ENCODE measurements at regions not wholly inside any gene's neighbourhood (a gene's known extent, or its start where the extent isn't known, plus 50 kb on each side); places are given as distances from the start of the nearest gene placed in this dataset.
"Not testable (repeated sequence)": the region's sequence is repeated elsewhere in the genome, so short reads cannot be mapped to it uniquely, and the experiment has no call there.

DNA sequence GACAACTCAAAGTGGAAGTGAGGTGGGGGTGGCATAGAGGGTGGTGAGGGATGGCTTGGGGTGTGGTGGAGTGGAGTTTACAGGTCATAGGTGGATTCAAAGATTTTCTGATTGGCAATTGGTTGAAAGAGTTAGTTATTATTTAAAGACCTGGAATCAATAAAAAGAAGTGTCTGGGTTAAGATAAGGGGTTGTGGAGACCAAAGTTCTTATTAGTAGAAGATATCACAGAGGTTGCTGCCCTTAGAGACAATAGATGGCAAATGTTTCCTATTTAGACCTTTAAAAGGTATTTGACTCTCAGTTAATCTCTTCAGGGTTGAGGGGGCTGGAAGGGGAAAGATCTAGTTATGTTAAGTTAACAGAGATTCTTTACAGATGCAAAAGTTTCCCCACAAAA lies 412.3 kb upstream of the TBL1XR1 start:
- DNase-seq: no peak

DNA sequence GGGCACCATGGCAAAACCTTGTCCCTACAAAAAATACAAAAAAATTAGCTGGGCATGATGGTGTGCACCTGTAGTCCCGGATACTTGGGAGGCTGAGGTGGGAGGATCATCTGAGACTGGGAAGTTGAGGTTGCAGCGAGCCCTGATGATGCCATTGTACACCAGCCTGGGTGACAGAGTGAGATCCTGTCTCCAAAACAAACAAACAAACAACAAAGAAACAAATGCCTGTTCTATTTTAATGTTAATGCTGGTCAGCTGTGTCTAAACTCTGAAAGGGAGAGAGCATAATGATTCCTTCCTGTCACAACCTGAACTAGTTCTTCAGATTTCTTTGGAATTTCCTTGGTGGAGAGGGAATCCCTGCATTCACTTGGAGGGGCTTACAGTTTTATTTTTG lies 413.0 kb upstream of the TBL1XR1 start:
- DNase-seq: no peak

DNA sequence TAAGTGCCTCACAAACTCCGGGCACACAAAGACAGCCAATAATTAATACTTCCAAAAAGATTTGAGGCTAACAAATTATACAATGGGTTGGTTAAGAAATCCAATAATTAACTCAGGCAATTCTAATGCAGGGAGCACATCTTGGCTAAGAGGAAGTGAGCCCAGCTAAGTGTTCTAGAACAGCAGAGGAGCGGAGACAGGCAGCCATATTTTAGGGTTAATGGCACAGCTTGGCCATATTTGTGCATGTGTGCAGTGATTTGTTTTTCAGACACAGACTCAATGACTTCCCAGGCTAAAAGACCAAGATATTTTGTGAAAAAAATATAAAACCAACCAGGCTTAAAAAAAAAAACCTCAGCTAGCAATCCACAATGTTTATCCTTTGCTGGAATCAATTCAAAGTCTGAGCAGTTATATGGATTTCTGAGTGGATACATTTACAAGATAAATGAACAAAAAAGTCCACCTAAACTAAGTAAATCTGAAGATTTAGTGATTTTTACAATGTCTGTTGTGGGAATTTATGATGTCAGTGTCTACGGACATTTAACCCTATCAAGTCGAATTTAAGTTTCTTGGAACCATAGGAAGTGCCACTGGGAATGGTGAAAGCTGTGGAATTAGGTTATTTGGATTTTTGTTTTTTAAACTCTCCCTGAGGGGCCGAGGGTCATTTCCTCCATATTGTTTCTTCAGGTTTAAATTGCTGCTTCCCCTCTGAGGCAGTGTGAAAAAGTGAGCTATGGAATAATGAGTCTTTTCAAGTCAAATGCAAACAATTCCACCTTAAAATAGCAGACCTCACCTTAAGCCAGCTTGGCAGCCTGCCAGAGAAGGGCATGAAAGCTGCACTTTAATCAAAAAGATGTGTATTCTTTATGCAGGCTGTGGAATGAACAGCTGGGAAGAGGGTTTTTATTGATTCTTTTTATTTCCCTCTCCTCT lies 413.7 kb upstream of the TBL1XR1 start:
- no peak for DNase-seq

DNA sequence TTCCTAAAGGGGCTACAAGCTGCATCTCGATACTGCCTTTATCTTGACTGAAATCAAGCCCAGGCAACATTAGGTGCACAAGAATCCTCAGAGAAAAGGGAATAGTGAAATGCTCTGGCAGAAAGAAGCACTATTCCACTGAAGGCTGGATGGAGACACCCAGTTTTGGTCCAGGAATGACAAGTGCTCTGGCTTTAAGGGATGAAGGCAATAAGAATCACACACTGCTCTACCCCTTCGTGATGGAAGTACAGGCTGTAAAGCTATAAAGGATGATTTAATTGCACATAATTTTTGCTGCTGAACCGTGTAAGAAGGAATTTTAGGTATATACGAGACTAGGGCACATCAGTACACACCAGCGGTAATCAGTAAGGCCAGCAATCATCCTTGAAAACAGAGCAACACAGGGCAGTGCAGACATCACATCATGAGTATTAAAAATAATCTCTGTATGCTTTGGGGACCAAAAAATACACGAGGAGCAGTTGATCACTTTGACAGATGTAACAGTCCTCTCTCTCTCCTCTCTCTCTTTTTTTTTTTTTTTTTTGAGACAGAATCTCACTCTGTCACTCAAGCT lies 414.6 kb upstream of the TBL1XR1 start:
- no peak for DNase-seq

DNA sequence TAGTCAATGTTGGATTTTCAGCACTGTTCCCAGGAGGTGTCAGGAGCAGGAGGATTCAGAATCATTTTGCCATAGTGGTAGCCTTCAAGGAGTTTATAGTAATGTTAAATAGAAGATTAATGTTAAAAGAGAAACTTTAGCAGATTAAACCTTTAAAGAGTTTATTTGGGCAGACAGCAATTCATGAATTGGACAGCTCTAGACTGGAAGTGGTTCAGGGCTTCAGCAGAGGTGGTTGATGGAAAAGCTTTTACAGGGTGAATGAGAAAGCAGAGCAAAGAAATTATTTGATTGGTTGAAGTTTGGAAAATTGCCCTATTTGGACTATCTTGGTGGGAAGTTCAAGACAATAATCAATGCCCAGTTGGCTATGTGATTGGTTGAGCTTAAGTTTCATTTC lies 416.6 kb upstream of the TBL1XR1 start:
- DNase-seq: no peak

DNA sequence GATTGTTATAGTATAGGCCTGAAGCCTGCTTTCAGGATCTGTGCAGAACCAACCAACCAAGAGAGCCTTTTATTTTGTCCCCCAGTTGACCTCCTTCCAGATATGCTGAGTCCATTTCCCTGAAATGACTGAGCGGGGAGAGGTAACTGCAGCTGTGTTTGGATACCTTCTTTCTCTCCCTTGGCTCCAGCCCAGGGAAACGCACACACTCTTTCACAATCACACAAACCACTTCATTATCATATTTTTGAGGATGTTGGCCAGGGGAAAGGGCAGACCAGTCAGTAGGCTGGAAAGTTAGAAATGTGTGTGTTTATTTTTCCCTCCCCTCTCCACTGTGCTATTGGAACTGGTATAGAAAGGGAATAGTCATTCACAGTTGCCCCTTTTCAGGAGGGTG lies 417.7 kb upstream of the TBL1XR1 start:
- DNase-seq: peak; percentile 66 to 79

DNA sequence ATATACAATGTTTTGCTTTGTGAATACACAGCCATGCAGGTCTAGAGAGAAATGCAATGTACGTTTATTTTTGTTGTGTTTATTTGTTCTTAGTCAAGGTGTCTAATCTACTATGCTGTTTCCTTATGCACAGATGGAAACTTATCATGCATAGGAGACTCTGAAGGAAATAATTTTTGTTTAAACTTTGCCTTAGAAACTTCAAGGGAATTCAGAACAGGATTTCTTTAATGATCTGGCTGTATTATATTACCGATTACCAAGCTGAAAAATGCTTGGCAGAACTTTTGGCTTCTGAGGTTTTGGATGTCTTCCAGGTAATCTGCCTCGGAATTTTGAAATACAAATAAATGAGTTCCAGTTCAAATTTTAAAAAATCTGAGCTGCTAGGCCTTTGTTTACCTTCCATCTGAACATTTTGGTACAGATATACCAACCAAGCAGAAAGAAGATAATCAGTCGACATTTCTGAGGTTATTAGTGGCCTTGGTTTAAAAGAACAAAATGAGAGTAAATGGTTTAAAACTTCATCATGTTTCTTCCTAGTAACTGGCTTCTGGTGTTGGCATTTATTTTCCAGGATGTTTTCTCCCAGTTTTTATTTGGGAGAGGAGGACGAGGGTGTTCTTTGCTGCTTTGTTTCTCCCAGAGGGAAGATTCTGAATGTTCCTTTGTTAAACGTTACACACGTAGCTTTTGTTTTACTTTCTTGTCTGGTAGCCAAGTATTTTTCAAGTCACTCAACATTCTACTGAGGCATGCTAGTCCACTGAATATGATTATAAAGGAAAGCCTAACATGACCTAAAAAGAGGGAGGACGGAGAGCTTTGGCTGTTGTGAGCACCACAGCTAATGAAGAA lies 421.8 kb upstream of the TBL1XR1 start:
- DNase-seq: no peak

DNA sequence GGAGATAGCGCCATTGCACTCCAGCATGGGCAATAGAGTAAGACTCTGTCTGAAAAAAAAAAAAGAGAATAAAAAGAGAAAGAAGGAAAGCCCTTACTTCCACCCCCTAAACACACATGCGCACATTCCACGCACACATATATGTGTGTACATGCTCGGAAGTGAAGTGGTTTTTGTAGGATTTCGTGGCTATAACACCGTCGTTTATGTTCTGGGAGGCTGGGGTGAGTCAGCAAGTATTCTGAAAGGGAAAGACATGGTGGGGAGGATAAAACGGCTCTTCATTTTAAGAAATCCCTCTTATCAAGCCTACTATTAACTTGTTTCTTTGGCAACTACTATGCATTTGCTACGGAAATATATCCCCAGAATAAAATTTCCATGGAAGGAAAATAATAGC lies 422.8 kb upstream of the TBL1XR1 start:
- DNase-seq: no peak

DNA sequence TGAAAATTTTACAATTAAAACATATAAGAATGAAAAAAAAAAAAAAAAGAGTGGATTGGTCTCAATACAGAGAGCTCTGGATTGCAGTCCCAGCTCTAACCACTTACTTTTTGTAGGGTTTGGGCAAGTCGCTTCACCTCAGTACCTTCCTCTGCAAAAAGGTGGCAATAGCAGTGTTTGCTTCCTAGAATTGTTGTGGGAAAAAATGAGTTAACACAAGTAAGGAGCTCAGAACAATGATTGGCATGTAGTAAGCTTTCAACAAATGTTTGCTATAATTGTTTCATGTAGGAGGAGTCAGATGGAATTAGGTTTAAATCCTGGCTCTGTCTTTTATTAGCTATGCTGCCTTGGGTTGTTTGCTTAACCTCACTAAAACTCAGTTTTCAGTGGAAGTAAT lies 425.2 kb upstream of the TBL1XR1 start:
- DNase-seq: no peak

DNA sequence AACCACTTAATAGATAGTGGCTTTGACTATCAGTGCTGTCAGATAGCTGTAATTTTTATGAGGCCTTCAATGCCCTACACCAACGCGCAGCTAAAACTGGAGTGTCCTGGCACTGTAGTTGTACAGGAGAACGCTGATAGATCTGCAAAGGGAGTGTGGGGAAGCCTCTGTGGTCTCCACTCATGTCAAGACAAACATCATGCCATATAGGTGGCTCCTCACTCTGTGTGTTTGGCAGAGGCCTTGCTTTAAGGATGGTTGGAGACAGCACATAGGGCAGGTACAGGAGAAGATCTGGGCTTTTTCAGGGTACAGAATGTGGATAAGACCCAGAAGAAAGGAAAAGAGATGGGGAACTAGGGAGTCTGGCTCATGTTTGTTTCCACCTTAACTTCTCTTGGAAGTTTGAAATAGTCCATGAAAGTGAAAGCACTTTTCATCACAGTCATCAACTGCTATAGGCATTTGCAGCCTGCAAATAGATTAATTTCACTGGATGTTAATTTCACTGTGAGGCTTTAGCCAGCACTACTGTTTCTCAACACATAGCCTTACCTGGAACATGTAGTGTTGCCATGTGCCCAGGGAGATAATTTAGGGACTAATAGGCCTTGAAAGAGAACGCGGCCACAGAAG lies 425.8 kb upstream of the TBL1XR1 start:
- no peak for DNase-seq

DNA sequence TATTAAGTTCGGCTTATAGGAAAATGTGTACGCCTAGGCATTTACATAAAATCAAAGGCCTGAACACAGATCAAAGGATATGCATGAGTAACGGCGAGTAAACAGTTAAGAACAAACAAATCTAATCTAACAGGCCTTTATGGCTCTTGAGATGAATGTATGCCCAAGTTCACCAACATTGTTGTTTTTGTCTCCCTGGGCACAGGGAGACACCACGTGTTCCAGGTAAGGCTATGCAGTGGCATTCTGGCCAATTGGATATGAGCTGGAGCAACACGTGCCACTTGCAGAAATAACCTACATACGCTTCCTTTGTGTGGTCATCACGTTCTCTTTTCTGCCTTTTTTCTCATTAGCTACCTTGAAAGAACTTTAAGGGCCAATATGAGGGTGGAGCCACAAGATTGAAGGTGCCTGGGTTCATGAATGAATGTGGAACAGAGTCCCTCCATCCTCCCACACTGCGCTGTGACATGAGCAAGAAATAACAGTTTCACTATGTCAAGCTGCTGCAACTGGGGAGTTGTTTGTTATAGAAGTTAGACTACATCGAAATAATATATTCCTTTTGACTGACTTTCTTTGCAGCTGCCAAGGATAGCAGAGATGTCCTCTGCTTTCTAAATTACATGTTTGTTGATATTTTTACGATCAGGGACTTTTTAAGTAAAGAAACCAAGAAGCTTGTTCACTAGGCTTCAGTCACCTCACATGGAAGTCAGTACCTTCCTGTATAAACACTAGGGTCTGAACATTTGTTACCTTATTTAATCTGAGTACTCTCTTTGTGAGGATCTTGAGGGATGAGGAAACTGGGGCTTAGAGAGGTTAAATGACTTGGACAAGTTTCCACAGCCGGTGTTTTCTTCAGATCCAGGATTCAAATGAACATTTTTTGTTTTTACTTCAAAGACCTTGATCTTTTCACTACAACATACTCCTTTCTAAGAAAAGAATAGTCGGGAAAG lies 427.5 kb upstream of the TBL1XR1 start:
- DNase-seq: no peak

DNA sequence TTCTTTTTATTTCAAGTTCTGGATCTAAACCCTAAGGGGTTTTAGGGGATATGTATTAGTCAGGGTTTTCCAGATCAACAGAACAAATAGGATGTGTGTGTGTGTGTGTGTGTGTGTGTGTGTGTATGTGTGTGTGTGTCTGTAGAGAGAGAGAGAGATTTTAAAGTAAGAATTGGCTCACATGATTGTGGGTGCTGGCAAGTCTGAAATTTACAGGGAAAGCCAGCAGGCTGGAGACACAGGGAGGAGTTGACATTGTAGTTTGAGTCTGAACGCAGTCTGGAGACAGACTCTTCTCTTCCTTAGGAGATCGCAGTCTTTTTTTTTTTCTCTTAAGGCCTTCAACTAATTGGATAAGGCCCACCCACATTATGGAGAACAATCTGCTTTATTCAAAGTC lies 428.8 kb upstream of the TBL1XR1 start:
- DNase-seq: no peak

DNA sequence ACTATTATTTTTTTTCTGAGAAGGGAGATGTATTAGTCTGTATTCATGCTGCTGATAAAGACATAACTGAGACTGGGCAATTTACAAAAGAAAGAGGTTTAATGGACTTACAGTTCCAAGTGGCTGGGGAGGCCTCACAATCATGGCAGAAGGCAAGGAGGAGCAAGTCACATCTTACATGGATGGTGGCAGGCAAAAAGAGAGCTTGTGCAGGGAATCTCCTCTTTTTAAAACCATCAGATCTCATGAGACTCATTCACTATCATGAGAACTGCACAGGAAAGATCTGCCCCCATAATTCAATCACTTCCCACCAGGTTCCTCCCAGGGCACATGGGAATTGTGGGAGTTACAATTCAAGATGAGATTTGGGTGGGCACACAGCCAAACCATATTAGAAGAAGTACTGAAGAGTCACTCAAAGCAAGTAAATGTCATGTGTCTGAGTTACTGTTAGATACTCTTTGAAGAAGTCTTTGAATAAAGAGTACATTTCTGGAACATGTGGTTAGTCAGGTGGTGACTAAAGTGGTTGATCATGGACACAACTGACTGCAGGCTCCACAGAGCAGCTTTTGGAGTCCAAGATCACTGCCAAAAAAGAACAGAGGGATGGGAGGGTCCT lies 430.9 kb upstream of the TBL1XR1 start:
- DNase-seq: peak in 1 of 2 donors; percentile 9

DNA sequence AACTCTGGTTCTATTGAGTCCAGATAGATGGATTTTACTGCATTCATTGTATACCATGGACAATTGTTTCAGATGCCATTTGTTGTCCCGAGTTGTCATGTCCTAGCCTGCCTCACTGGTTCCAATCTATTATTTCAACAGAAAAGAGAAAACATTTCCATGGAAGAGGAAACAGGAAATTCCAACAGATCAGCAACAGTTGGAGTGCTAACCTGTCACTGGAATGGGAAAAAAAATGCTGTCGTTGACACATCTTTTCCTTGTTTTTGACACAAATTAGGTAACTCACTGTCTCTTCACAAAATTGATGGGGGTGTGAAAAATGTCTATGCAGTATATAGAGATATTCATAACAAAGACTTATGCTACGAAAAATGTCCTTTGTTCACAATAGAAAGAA lies 432.0 kb upstream of the TBL1XR1 start:
- no peak for DNase-seq

DNA sequence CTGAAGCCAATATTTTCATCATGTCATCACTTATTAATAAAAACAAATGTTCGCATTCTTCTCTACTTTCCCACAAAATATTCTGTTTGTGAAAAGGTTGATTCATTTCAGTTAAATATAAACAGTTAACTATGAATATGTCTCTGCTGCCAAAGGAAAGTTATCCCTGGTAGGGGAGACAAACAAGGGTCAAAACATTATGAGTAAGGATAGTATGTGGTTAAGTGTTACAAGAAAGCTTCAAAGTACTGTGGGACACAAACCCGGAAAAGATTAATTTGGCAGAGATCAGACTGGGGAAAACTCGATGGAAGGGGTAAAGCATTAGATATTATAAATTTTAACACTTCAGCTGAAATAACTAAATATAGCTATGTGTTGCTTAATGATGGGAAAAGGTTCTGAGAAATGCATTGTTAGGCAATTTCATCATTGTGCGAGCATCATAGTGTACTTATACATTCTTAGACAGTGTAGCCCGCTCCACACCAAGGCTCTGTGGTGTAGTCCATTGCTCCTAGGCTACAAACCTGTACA lies 436.5 kb upstream of the TBL1XR1 start:
- DNase-seq: peak in 1 of 2 donors; percentile 16

DNA sequence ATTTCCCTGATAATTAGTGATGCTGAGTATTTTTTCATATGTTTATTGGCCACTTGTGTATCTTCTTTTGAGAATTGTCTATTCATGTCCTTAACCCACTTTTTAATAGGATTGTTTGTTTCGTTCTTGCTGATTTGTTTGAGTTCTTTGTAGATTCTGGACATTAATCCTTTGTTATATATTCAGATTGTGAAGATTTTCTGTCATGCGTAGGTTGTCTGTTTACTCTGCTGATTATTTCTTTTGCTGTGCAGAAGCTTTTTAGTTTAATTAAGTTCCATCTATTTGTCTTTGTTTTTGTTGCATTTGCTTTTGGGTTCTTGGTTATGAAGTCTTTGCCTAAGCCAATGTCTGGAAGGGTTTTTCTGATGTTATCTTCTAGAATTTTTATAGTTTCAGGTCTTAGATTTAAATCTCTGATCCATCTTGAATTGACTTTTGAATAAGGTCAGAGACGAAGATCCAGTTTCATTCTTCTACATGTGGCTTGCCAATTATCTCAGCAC lies 438.4 kb upstream of the TBL1XR1 start:
- DNase-seq: not testable (repeated sequence)

DNA sequence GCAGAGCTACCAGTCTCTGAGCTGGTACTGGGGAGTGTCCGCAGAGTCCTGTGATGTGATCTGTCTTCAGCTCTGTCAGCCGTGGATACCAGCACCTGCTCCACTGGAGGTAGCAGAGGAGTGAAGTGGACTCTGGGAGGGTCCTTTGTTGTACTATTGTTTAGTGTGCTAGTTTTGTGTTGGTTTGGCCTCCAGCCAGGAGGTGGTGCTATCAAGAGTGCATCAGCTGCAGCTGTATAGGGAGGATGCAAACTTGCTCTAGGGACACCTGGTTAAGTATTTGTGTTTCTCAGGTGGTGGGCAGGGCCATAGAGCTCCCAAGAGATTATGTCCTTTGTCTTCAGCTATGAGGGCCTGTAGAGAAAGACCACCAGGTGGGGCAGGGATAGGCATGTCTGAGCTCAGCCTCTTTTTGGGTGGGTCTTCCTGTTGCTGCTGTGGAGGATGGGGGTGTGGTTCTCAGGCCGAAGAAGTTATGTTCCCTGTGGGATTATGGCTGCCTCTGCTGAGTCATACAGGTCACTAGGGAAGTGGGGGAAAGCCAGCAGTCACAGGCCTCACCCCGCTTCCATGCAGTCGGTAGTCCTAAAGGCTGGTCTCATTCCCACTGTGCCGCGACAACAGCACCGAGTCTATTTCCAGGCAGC lies 443.2 kb upstream of the TBL1XR1 start:
- no peak for DNase-seq

DNA sequence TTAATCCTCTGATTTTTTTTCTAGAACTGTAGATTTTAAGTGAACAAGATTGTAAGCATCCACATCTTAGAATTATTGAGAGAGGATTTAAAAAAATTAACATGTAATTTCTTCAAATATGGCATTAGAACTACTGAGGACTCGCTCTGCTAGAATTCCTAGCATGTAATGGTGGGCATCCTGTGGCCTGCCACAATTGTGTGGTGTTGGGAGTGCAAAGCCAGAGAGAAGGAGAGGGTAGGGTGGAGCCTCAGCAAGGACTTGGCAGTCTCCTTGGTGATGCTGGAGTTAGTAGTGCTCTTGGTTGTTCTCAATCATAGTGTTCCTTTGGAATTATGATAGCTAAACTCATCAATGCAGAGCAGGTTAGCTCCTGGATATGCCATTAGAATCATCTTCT lies 443.9 kb upstream of the TBL1XR1 start:
- DNase-seq: no peak

DNA sequence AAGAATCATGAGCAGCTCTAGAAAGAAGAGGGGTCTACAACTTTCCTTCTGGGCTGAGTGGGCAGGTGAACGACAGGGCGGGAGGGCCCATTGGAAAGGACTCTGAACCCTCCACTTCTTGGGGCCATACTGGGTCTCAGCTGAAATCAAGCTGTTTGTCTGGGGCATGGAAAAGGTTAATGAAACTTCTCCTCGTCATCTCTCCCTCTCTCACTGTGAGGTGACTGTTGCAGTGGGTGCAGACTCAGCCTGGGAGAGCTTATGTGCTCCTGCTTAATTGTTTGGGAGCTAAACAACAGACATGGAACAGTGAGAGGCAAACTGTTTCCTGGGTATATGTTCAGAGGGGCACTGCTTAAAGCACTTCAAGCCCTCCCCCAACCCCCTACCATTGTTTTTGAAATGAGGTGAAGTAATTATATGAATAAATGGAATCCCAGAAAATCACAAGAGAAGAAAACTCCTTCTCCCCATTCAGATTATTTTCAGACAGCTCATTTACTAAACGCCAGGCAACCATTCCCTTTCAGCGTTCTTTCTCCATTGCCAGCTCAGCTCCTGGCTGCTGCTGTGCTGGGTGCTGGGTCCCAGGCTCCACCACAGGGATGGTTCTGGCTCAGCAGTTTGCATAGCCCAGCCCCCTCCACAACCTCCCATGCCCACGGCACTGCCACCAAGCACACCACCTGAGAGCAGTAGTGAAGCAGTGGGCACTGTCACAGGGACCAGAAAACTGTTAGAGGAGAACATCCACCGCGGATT lies 444.9 kb upstream of the TBL1XR1 start:
- DNase-seq: no peak

DNA sequence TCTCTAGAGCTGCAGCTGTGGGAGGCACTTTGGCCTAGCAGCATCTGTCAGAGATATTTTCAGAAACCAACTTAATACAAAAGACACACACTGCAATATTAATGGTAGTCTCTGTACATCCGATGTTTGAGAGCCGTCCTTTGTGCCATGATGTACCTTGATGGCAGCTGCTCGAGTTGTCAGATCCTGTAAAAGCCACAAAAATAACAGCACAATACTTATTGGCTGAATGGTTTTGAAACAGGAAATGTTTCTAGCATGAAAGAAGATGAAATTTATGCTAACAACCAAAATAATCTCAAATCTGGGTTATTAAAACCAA lies 445.5 kb upstream of the TBL1XR1 start:
- DNase-seq: no peak
